NT2/D1 (cell line): ENCODE measurements at regions not wholly inside any gene's neighbourhood (a gene's known extent, or its start where the extent isn't known, plus 50 kb on each side); places are given as distances from the start of the nearest gene placed in this dataset.
A peak's percentile ranks its signal among the peaks of the same experiment; 100 is the strongest.
"Not testable (repeated sequence)": the region's sequence is repeated elsewhere in the genome, so short reads cannot be mapped to it uniquely, and the experiment has no call there.

Source experiments
- DNase-seq: peaks from one replicate; pipeline ENCODE4 v3.0.0-alpha.2; 2011; ENCODE audit warnings: low read depth, low spot score
- H3K27me3 ChIP-seq: 2 replicates; pipeline ENCODE4 v1.6.0; 2011; ENCODE audit warnings: mild to moderate bottlenecking; ENCODE audit not compliant: insufficient read length, insufficient read depth
- H3K36me3 ChIP-seq: 2 replicates; pipeline ENCODE4 v1.6.1; 2011; ENCODE audit warnings: mild to moderate bottlenecking, low read length, mixed read lengths; ENCODE audit not compliant: insufficient read depth, insufficient read length
- H3K4me1 ChIP-seq: 2 replicates; pipeline ENCODE4 v1.5.1; 2011; ENCODE audit not compliant: insufficient read depth, insufficient read length
- H3K4me3 ChIP-seq: 2 replicates; pipeline ENCODE4 v1.5.1; 2011; ENCODE audit warnings: low read depth; ENCODE audit not compliant: insufficient read length
- H3K9ac ChIP-seq: 2 replicates; pipeline ENCODE4 v1.6.0; 2011; ENCODE audit warnings: low read depth; ENCODE audit not compliant: insufficient read length
- H3K9me3 ChIP-seq: 2 replicates; pipeline ENCODE4 v1.5.1; 2011; ENCODE audit warnings: mild to moderate bottlenecking, low read length; ENCODE audit not compliant: insufficient read depth
- SUZ12 ChIP-seq: IDR thresholded peaks from 2 replicates; pipeline ENCODE4 v1.6.1; 2011; ENCODE audit not compliant: insufficient read length, insufficient read depth; ENCODE audit errors: extremely low read depth
- YY1 ChIP-seq: IDR thresholded peaks from 2 replicates; pipeline ENCODE4 v1.6.1; 2011; ENCODE audit not compliant: insufficient read length, insufficient read depth
- ZNF274 ChIP-seq: IDR thresholded peaks from 2 replicates; pipeline ENCODE4 v1.6.1; 2011; ENCODE audit warnings: mild to moderate bottlenecking, low read depth, low read length

- no peaks in the 10 kb centered on the region for H3K27me3 ChIP-seq
- peaks cover 5% of the 10 kb centered on the region; the same call in 1 of the 2 replicates for H3K9me3 ChIP-seq
- no peak overlapping the region for H3K9ac ChIP-seq
- H3K36me3 ChIP-seq = no peaks in the 10 kb centered on the region
- peaks cover 5% of the 10 kb centered on the region for H3K4me1 ChIP-seq
- no peak for TF ChIP-seq ZNF274
- no peak for TF ChIP-seq SUZ12
- no peak for TF ChIP-seq YY1
- no peak for DNase-seq
- no peak overlapping the region for H3K4me3 ChIP-seq
Observed at GRCh38 chr12:124157406-124157805, 137.5 kb upstream of the RFLNA start.

GRCh38 chr12:124159655-124160054, 135.2 kb upstream of the RFLNA start:
- Histone ChIP-seq H3K4me3 (no peak overlapping the region), H3K36me3 (no peaks in the 10 kb centered on the region), H3K9ac (no peak overlapping the region), H3K27me3 (no peaks in the 10 kb centered on the region), H3K9me3 (peaks cover 26% of the 10 kb centered on the region), H3K4me1 (peaks cover 5% of the 10 kb centered on the region)
- TF ChIP-seq SUZ12 (no peak), ZNF274 (no peak), YY1 (no peak)
- no peak for DNase-seq

- H3K4me3 ChIP-seq = no peak overlapping the region
- TF ChIP-seq SUZ12 = no peak
- no peak for TF ChIP-seq ZNF274
- TF ChIP-seq YY1 = no peak
- peak; percentile 27 for DNase-seq
- H3K9ac ChIP-seq = no peak overlapping the region
- peaks cover 5% of the 10 kb centered on the region for H3K4me1 ChIP-seq
- H3K27me3 ChIP-seq = no peaks in the 10 kb centered on the region
- peaks cover 27% of the 10 kb centered on the region for H3K9me3 ChIP-seq
- no peaks in the 10 kb centered on the region for H3K36me3 ChIP-seq
Observed at GRCh38 chr12:124160097-124160756, 134.7 kb upstream of the RFLNA start.

- H3K9me3 ChIP-seq = peaks cover 37% of the 10 kb centered on the region
- H3K4me1 ChIP-seq, H3K27me3 ChIP-seq, H3K9ac ChIP-seq, H3K36me3 ChIP-seq, DNase-seq, H3K4me3 ChIP-seq: not testable (repeated sequence)
Observed at GRCh38 chr12:124161402-124161801, 133.5 kb upstream of the RFLNA start.

GRCh38 chr12:124162151-124163110, 132.5 kb upstream of the RFLNA start:
- no peaks in the 10 kb centered on the region for H3K27me3 ChIP-seq
- H3K36me3 ChIP-seq = no peaks in the 10 kb centered on the region
- TF ChIP-seq SUZ12 = no peak
- TF ChIP-seq YY1 = no peak
- TF ChIP-seq ZNF274 = no peak
- H3K9me3 ChIP-seq = peaks cover 48% of the 10 kb centered on the region
- H3K9ac ChIP-seq = no peak overlapping the region
- DNase-seq = no peak
- peaks cover 1% of the 10 kb centered on the region for H3K4me1 ChIP-seq
- no peak overlapping the region for H3K4me3 ChIP-seq

GRCh38 chr12:124165695-124166094, 129.2 kb upstream of the RFLNA start:
- no peaks in the 10 kb centered on the region for H3K4me1 ChIP-seq

GRCh38 chr12:124167141-124167540, 127.8 kb upstream of the RFLNA start:
- no peaks in the 10 kb centered on the region for H3K36me3 ChIP-seq
- no peaks in the 10 kb centered on the region for H3K4me1 ChIP-seq
- TF ChIP-seq SUZ12 = no peak
- TF ChIP-seq YY1 = no peak
- TF ChIP-seq ZNF274 = no peak
- no peak overlapping the region for H3K9ac ChIP-seq
- no peaks in the 10 kb centered on the region for H3K27me3 ChIP-seq
- no peak overlapping the region for H3K4me3 ChIP-seq
- H3K9me3 ChIP-seq = peaks cover 58% of the 10 kb centered on the region
- DNase-seq = no peak

More at GRCh38 chr12:124165695-124166094, 129.2 kb upstream of the RFLNA start:
- no peak for DNase-seq
- TF ChIP-seq SUZ12 (no peak), ZNF274 (no peak), YY1 (no peak)
- Histone ChIP-seq H3K27me3 (no peaks in the 10 kb centered on the region), H3K9me3 (peaks cover 60% of the 10 kb centered on the region), H3K4me3 (no peak overlapping the region), H3K9ac (no peak overlapping the region), H3K36me3 (no peaks in the 10 kb centered on the region)
